Retinal pigment epithelial cell (primary cell): ENCODE measurements at regions not wholly inside any gene's neighbourhood (a gene's known extent, or its start where the extent isn't known, plus 50 kb on each side); places are given as distances from the start of the nearest gene placed in this dataset.
"Not testable (repeated sequence)": the region's sequence is repeated elsewhere in the genome, so short reads cannot be mapped to it uniquely, and the experiment has no call there.

Experiments used
- DNase-seq: peaks from one replicate; pipeline ENCODE4 v3.0.0-alpha.2; 2010; ENCODE audit warnings: low read depth
- H3K4me3 ChIP-seq: 2 replicates; pipeline ENCODE4 v1.5.1; 2011; ENCODE audit warnings: mild to moderate bottlenecking, low read length, control low read depth, moderate library complexity
- TF ChIP-seq, protein P1 (sequence below): conservative IDR thresholded peaks from 2 replicates; pipeline ENCODE4 v1.5.1; 2011; ENCODE audit warnings: low read depth, low read length, control low read depth, inconsistent platforms

DNA sequence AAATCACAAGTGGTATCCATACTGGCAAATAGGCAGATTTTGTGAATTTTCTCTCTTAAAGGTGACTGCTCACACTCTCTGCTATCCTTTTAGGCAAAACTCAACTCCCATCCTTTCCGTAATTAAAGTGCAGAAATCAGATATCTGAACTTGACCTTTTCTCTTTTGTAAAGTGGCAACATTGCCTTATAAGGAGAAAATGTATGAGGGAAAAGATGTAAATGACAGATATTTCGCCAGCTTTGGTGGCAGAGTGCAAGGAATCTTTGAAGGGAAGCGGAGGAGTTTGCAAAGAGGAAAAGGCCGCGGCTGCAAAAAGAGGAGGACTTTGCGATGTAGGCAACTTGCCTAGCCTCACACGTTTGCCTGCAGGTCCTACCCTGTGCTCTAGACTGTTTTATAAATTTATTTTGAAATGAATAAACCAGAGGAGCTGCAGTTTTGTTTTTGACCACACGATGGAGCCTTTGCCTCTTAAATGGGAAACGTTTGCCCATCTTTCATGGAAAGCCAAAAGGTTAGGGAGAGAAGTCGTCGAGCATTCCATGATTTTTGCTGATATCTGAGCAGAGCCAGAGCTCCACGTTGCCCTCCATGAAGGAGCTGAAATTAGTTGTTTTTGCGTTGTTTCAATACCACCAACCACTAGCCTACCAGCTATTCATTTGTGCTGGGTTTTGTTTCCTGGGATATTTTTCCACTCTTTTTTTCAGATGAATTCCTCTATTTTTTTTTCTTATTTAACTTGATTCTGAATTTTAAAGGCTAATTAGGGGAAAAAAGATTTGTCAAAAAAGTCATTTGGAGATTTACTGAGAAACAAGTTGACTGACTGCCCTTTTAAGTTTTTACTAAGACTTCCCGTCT is 242.3 kb downstream of the LMX1A start:
- TF ChIP-seq, protein P1, sequence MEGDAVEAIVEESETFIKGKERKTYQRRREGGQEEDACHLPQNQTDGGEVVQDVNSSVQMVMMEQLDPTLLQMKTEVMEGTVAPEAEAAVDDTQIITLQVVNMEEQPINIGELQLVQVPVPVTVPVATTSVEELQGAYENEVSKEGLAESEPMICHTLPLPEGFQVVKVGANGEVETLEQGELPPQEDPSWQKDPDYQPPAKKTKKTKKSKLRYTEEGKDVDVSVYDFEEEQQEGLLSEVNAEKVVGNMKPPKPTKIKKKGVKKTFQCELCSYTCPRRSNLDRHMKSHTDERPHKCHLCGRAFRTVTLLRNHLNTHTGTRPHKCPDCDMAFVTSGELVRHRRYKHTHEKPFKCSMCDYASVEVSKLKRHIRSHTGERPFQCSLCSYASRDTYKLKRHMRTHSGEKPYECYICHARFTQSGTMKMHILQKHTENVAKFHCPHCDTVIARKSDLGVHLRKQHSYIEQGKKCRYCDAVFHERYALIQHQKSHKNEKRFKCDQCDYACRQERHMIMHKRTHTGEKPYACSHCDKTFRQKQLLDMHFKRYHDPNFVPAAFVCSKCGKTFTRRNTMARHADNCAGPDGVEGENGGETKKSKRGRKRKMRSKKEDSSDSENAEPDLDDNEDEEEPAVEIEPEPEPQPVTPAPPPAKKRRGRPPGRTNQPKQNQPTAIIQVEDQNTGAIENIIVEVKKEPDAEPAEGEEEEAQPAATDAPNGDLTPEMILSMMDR = peak; percentile 78
- no peak for DNase-seq
- no peak overlapping the region for H3K4me3 ChIP-seq

DNA sequence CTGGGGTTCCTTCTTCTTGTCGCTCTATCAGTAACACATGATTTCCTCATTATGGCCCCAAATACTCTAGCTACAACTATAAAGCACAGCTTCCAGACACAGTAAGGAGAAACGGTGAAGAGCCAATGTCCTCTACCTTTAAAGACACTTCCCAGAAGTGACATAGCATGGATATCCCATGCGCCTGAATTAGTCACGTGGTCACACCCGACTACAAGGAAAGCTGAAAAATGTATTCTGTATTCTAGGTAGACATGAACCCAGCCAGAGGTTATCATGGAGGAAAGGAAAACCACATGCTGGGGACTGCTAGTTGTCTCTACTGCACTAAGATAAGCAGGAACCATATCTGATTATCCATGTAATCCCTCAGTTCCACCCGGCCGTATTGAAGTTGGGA is 244.3 kb downstream of the LMX1A start:
- DNase-seq = no peak
- TF ChIP-seq, protein P1 = no peak
- H3K4me3 ChIP-seq = no peak overlapping the region

DNA sequence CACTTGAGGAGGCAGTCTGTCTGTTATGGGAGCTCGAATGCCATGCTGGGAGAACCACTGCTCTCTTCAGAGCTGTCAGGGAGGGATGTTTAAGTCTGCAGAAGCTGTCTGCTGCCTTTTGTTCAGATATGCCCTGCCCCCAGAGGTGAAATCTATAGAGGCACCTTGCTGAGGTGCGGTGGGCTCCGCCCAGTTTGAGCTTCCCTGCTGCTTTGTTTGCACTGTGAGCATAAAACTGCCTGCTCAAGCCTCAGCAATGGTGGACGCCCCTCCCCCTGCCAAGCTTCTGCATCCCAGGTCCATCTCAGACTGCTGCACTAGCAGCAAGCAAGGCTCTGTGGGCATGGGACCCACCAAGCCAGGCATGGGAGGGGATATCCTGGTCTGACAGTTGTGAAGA is 247.5 kb downstream of the LMX1A start:
- DNase-seq = no peak
- TF ChIP-seq, protein P1 = no peak
- H3K4me3 ChIP-seq = no peak overlapping the region

DNA sequence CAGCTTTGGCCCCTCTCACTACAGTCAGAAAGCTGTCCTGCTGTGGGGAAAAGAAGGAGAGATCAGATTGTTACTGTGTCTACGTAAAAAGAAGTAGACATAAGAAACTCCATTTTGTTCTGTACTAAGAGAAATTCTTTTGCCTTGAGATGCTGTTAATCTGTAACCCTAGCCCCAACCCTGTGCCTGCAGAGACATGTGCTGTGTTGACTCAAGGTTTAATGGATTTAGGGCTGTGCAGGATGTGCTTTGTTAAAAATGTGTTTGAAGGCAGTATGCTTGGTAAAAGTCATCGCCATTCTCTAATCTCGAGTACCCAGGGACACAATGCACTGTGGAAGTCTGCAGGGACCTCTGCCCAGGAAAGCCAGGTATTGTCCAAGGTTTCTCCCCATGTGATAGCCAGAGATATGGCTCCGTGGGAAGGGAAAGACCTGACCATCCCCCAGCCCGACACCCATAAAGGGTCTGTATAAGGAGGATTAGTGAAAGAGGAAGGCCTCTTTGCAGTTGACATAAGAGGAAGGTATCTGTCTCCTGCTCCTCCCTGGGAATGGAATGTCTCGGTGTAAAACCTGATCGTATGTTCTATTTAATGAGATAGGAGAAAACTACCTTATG is 263.9 kb downstream of the LMX1A start:
- not testable (repeated sequence) for H3K4me3 ChIP-seq, DNase-seq

DNA sequence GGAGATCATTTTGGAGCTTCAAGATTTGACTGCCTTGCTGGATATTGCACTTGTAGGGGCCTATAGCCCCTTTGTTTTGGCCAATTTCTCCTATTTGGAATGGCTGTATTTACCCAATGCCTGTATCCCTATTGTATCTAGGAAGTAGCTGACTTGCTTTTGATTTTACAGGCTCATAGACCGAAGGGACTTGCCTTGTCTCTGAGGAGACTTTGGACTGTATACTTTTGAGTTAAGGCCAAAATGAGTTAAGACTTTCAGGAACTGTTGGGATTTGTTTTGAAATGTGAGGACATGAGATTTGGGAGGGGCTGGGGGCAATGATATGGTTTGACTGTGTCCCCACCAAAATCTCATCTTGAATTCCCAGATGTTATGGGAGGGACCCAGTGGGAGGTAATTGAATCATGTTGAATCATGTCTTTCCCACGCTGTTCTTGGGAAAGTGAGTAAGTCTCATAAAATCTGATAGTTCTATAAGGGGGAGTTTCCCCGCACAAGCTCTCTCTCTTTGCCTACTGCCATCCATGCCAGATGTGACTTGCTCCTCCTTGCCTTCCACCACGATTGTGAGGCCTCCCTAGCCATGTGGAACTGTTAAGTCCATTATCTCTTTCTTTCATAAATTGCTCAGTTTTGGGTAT is 276.1 kb downstream of the LMX1A start:
- DNase-seq = no peak
- H3K4me3 ChIP-seq = no peak overlapping the region
- TF ChIP-seq, protein P1 = no peak

DNA sequence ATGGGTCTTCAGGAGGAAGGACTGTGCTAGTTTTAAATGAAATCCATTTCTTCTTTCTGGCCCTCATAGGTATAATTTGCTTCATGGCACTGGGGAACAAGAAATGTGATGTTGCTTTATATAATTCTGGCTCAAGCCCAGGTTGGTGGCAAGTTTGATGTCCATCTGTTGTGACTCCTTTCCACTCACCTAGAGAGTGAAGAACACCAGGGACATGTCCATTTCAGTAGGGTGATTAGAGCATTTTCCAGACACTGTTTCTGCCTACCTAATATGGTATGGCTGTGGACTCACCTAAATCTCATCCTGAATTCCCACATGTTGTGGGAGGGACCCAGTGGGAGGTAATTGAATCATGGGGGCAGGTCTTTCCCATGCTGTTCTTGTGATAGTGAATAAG is 278.1 kb downstream of the LMX1A start:
- TF ChIP-seq, protein P1 = no peak
- no peak for DNase-seq

DNA sequence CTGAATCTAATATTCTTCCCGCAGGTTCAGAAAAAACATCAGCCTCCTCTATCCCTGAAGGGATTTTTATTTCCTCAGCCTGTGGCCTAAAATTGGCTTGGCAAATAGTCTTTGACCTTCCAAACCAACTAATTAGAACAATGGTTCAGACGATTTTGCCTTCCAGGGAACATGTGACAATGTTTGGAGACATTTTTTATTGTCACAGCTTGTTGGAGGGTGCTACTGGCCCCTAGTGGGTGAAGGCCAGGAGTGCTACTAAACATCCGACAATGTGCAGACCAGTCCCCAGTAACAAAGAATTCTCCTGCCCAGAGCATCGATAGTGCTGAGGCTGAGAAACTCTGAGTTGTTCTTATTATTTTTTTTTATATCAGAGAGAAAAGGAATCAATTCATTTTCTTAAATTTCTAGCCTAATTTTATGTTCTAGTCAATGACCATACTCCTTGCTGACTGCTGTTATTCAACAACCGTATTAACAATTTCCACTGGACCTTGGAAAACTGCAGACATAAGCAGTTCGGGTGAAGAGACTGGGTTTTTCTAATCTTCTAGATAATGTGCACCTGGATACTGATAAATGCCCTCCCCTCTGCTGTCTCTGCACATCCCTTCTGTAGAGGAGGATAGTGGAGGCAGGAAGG is 280.7 kb downstream of the LMX1A start:
- no peak overlapping the region for H3K4me3 ChIP-seq
- TF ChIP-seq, protein P1 = peak; percentile 88

More for the DNA sequence above, 278.1 kb downstream of the LMX1A start:
- H3K4me3 ChIP-seq = no peak overlapping the region

More for the DNA sequence above, 280.7 kb downstream of the LMX1A start:
- no peak for DNase-seq
